Fibroblast of lung (primary cell): ENCODE measurements at regions not wholly inside any gene's neighbourhood (a gene's known extent, or its start where the extent isn't known, plus 50 kb on each side); places are given as distances from the start of the nearest gene placed in this dataset.

Source experiments
- DNase-seq, 2 donors: peaks; one replicate each; pipeline versions ENCODE4 v3.0.0 to v3.0.0-alpha.2; 2010; ENCODE audit warnings: low read depth in 2 of 2
- H2AFZ ChIP-seq: 2 replicates; pipeline ENCODE4 v1.5.1; 2012; ENCODE audit warnings: low read length, control low read depth, inconsistent platforms
- H3K27ac ChIP-seq: 2 replicates; pipeline ENCODE4 v1.5.1; 2011; ENCODE audit warnings: low read length, control low read depth; ENCODE audit not compliant: insufficient read depth
- H3K27me3 ChIP-seq: 2 replicates; pipeline ENCODE4 v1.5.1; 2011; ENCODE audit warnings: mild to moderate bottlenecking, low read length; ENCODE audit not compliant: control insufficient read depth, insufficient read depth
- H3K36me3 ChIP-seq: 2 replicates; pipeline ENCODE4 v1.5.1; 2011; ENCODE audit warnings: low read length; ENCODE audit not compliant: control insufficient read depth, insufficient read depth
- H3K4me1 ChIP-seq: 2 replicates; pipeline ENCODE4 v1.5.1; 2011; ENCODE audit warnings: low read length; ENCODE audit not compliant: control insufficient read depth, insufficient read depth; ENCODE audit errors: extremely low read depth
- H3K4me2 ChIP-seq: 2 replicates; pipeline ENCODE4 v1.5.1; 2011; ENCODE audit warnings: low read length, control low read depth; ENCODE audit not compliant: insufficient read depth; ENCODE audit errors: extremely low read depth
- H3K4me3 ChIP-seq, 4 experiments: fragments of 200-600 bp in 1 of 4; sonication (generic) in 1 of 4; replicated peaks in 1 of 4; 2 replicates each; pipeline ENCODE4 v1.5.1; 2011 to 2016; ENCODE audit warnings: low read length in 4 of 4, low read depth in 3 of 4, mild to moderate bottlenecking in 3 of 4, control low read depth in 2 of 4, inconsistent platforms in 1 of 4, mixed read lengths in 1 of 4; ENCODE audit not compliant: insufficient read depth in 1 of 4; ENCODE audit errors: control extremely low read depth in 1 of 4
- H3K79me2 ChIP-seq: 2 replicates; pipeline ENCODE4 v1.5.1; 2012; ENCODE audit warnings: mild to moderate bottlenecking, low read length, inconsistent platforms; ENCODE audit not compliant: control insufficient read depth, insufficient read depth
- H3K9ac ChIP-seq: 2 replicates; pipeline ENCODE4 v1.5.1; 2011; ENCODE audit warnings: mild to moderate bottlenecking, low read length, control low read depth; ENCODE audit not compliant: insufficient read depth
- H3K9me3 ChIP-seq: 2 replicates; pipeline ENCODE4 v1.5.1; 2012; ENCODE audit warnings: low read depth, low read length; ENCODE audit not compliant: control insufficient read depth, insufficient read depth
- H4K20me1 ChIP-seq: 2 replicates; pipeline ENCODE4 v1.5.1; 2011; ENCODE audit warnings: low read length; ENCODE audit not compliant: control insufficient read depth, insufficient read depth; ENCODE audit errors: extremely low read depth
- EZH2 ChIP-seq: IDR thresholded peaks from 2 replicates; pipeline ENCODE4 v1.5.1; 2012; ENCODE audit warnings: low read length, control low read depth, mild to moderate bottlenecking; ENCODE audit errors: missing control alignments
- TF ChIP-seq, protein P1 (sequence below), 2 donors: IDR thresholded peaks in 1 of 2; conservative IDR thresholded peaks in 1 of 2; 1 replicate in 1 of 2; 2 replicates in 1 of 2; pipeline ENCODE4 v1.5.1; 2011 to 2012; ENCODE audit warnings: low read length in 2 of 2, control low read depth in 1 of 2, inconsistent platforms in 1 of 2, low read depth in 1 of 2, mild to moderate bottlenecking in 1 of 2

DNA sequence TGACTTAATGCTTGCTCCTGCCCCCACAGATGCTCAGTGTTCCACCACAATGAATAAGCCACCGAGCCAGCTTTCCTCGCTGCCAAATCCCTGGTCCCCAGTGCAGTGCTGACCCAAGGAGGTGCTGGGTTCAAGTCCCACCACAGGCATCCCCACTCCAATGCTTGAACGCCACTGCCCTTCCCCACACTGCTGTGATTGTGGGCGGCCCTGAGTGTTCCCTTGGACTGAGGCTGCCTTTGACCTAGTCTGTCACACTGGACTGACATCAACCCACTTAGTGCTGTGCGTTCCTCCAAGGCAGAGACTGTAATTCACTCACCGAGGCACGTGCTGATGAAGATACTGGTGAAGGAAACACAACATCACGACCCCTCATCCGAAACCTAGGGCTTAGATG, 83.4 kb upstream of the TMCC3 start:
- Histone ChIP-seq H4K20me1 (no peaks in the 10 kb centered on the region), H3K9me3 (no peaks in the 10 kb centered on the region), H3K27me3 (peaks cover 6% of the 10 kb centered on the region), H3K36me3 (no peaks in the 10 kb centered on the region), H3K79me2 (no peaks in the 10 kb centered on the region), H3K27ac (no peak overlapping the region), H3K4me3 (no peak overlapping the region), H2AFZ (no peak overlapping the region), H3K4me2 (no peak overlapping the region), H3K9ac (no peak overlapping the region), H3K4me1 (no peaks in the 10 kb centered on the region)
- no peak for TF ChIP-seq EZH2
- TF ChIP-seq, protein P1, sequence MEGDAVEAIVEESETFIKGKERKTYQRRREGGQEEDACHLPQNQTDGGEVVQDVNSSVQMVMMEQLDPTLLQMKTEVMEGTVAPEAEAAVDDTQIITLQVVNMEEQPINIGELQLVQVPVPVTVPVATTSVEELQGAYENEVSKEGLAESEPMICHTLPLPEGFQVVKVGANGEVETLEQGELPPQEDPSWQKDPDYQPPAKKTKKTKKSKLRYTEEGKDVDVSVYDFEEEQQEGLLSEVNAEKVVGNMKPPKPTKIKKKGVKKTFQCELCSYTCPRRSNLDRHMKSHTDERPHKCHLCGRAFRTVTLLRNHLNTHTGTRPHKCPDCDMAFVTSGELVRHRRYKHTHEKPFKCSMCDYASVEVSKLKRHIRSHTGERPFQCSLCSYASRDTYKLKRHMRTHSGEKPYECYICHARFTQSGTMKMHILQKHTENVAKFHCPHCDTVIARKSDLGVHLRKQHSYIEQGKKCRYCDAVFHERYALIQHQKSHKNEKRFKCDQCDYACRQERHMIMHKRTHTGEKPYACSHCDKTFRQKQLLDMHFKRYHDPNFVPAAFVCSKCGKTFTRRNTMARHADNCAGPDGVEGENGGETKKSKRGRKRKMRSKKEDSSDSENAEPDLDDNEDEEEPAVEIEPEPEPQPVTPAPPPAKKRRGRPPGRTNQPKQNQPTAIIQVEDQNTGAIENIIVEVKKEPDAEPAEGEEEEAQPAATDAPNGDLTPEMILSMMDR (conservative IDR thresholded peaks at IDR 0.05 in 1 of 2, IDR thresholded peaks at IDR 0.05 in 1 of 2; ENCODE audit: low read depth in 1 of 2, low read length in 2 of 2), result no peak
- no peak for DNase-seq

DNA sequence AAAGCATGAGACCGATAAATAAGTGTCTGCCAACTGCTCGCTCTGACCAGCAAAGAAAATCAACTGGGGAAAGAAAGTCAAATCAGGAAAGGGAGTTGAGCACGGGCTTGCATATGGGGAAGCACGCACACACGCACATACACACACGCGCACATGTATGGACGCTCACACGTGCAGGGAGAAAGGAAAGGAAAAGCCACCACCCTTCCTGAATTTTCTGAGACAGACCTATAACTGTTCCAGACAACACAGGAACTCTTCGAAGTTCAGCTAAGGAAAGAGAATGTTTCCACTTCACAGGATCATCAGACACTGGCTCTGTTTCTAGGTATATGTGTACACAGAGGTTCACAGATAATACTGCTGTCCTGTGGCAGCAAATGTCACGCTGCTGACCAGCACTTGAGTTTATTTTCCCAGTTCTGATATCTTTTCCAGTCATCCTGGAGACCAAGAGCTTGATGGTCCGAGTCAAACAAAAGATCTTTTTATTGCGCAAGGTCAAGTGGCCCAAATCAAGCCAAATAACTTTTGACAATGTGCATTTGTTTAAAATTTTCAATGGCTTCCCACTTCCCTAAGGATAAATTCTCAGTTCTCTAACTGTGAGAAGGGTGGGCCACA, 82.1 kb upstream of the TMCC3 start:
- Histone ChIP-seq H3K79me2 (no peaks in the 10 kb centered on the region), H3K27me3 (peaks cover 6% of the 10 kb centered on the region), H3K9me3 (no peaks in the 10 kb centered on the region), H3K4me3 (no peak overlapping the region), H3K4me2 (no peak overlapping the region), H3K36me3 (no peaks in the 10 kb centered on the region), H3K9ac (no peak overlapping the region), H3K27ac (no peak overlapping the region), H2AFZ (no peak overlapping the region), H4K20me1 (no peaks in the 10 kb centered on the region), H3K4me1 (no peaks in the 10 kb centered on the region)
- no peak for TF ChIP-seq EZH2
- TF ChIP-seq, protein P1 (conservative IDR thresholded peaks at IDR 0.05 in 1 of 2, IDR thresholded peaks at IDR 0.05 in 1 of 2; ENCODE audit: low read depth in 1 of 2, low read length in 2 of 2), result no peak
- DNase-seq, result no peak

DNA sequence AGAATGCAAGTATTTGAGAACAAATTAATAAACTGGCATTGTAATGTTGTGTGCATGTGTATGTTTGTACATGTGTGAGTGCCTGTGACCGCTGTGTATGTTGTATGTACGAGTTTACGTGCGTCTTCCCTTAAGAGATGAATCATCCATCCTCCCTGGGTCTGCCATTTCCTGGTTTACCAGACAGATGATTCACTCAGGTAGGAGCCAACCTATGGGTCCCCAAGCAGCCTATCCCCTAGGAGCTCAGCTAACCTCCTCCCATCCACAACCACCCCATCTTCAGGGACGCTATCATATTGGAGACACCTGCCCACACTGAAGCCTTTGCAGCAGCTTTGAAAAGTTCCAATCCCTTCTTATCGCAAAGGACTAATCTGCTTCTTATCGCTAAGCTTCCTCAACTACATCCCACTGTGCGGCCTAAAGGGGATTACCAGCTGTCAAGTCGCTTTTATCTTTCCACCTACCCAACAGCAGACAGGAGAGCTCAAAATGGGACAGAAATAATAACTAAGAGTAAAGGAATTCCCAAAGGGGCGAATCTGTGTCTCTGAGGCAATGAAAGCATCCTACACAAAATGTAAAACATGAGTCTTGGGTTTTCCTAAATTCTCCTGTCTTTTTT, 81.5 kb upstream of the TMCC3 start:
- TF ChIP-seq, protein P1 (conservative IDR thresholded peaks at IDR 0.05 in 1 of 2, IDR thresholded peaks at IDR 0.05 in 1 of 2; ENCODE audit: low read depth in 1 of 2, low read length in 2 of 2), result no peak
- no peak for TF ChIP-seq EZH2

More for the DNA sequence above, 81.5 kb upstream of the TMCC3 start:
- Histone ChIP-seq H3K9me3 (no peaks in the 10 kb centered on the region), H3K4me2 (no peak overlapping the region), H3K4me1 (no peaks in the 10 kb centered on the region), H3K4me3 (no peak overlapping the region), H3K79me2 (no peaks in the 10 kb centered on the region), H3K27ac (no peak overlapping the region), H2AFZ (no peak overlapping the region), H3K27me3 (peaks cover 4% of the 10 kb centered on the region), H4K20me1 (no peaks in the 10 kb centered on the region), H3K9ac (no peak overlapping the region), H3K36me3 (no peaks in the 10 kb centered on the region)
- DNase-seq, result no peak
